H9 (cell line): ENCODE measurements at regions not wholly inside any gene's neighbourhood (a gene's known extent, or its start where the extent isn't known, plus 50 kb on each side); places are given as distances from the start of the nearest gene placed in this dataset.

ENCODE experiments used
- DNase-seq: peaks from one replicate; pipeline ENCODE4 v3.0.0-alpha.2; 2017
- H2AFZ ChIP-seq: one replicate; pipeline ENCODE4 v1.6.1; 2013; ENCODE audit warnings: mild to moderate bottlenecking, low read length, control low read depth, moderate library complexity
- H2AK5ac ChIP-seq: 2 replicates; pipeline ENCODE4 v1.6.1; 2013; ENCODE audit warnings: low read length, control low read depth, mixed read lengths; ENCODE audit not compliant: insufficient read length
- H2BK120ac ChIP-seq: one replicate; pipeline ENCODE4 v1.6.1; 2013; ENCODE audit warnings: low read depth, mild to moderate bottlenecking, low read length, control low read depth, inconsistent platforms; ENCODE audit not compliant: poor library complexity, severe bottlenecking
- H2BK12ac ChIP-seq: 2 replicates; pipeline ENCODE4 v1.6.1; 2013; ENCODE audit warnings: low read length, control low read depth, mixed read lengths, low read depth; ENCODE audit not compliant: insufficient read length
- H2BK15ac ChIP-seq: 2 replicates; pipeline ENCODE4 v1.6.1; 2013; ENCODE audit warnings: low read depth, low read length, control low read depth
- H2BK20ac ChIP-seq: one replicate; pipeline ENCODE4 v1.6.1; 2013; ENCODE audit warnings: low read depth, mild to moderate bottlenecking, low read length, control low read depth, inconsistent platforms; ENCODE audit not compliant: poor library complexity, severe bottlenecking
- H2BK5ac ChIP-seq: 2 replicates; pipeline ENCODE4 v1.6.1; 2013; ENCODE audit warnings: low read length, control low read depth, mixed read lengths; ENCODE audit not compliant: insufficient read length
- H3K14ac ChIP-seq: 2 replicates; pipeline ENCODE4 v1.6.1; 2013; ENCODE audit warnings: low read length, control low read depth; ENCODE audit not compliant: insufficient read depth
- H3K18ac ChIP-seq: 2 replicates; pipeline ENCODE4 v1.6.1; 2013; ENCODE audit warnings: low read depth, mild to moderate bottlenecking, mixed read lengths, low read length, control low read depth; ENCODE audit not compliant: insufficient read length
- H3K23ac ChIP-seq: 2 replicates; pipeline ENCODE4 v1.6.1; 2013; ENCODE audit warnings: low read length, control low read depth, mixed read lengths, low read depth; ENCODE audit not compliant: insufficient read length
- H3K23me2 ChIP-seq: 2 replicates; pipeline ENCODE4 v1.6.1; 2013; ENCODE audit warnings: low read depth, mild to moderate bottlenecking, mixed read lengths, low read length, control low read depth; ENCODE audit not compliant: insufficient read length, poor library complexity, severe bottlenecking
- H3K27ac ChIP-seq: 2 replicates; pipeline ENCODE4 v1.5.1; 2013; ENCODE audit warnings: low read length, control low read depth, mixed read lengths, low read depth; ENCODE audit not compliant: insufficient read length
- H3K27me3 ChIP-seq: 2 replicates; pipeline ENCODE4 v1.6.1; 2013; ENCODE audit warnings: low read length, control low read depth, inconsistent platforms; ENCODE audit not compliant: insufficient read depth
- H3K4ac ChIP-seq: 2 replicates; pipeline ENCODE4 v1.6.1; 2013; ENCODE audit warnings: low read depth, mild to moderate bottlenecking, control low read depth, inconsistent platforms, low read length, moderate library complexity
- H3K4me1 ChIP-seq: 2 replicates; pipeline ENCODE4 v1.6.1; 2013; ENCODE audit warnings: low read length, control low read depth, inconsistent platforms; ENCODE audit not compliant: insufficient read depth
- H3K4me2 ChIP-seq: 2 replicates; pipeline ENCODE4 v1.6.1; 2013; ENCODE audit warnings: low read length, control low read depth, mixed read lengths; ENCODE audit not compliant: insufficient read length, insufficient read depth
- H3K56ac ChIP-seq: 2 replicates; pipeline ENCODE4 v1.6.1; 2013; ENCODE audit warnings: low read depth, mild to moderate bottlenecking, mixed read lengths, low read length, control low read depth; ENCODE audit not compliant: insufficient read length
- H3K79me1 ChIP-seq: 2 replicates; pipeline ENCODE4 v1.6.1; 2013; ENCODE audit warnings: low read depth, mild to moderate bottlenecking, moderate library complexity, low read length, control low read depth, inconsistent platforms; ENCODE audit not compliant: insufficient read depth, poor library complexity, severe bottlenecking
- H3K79me2 ChIP-seq: 2 replicates; pipeline ENCODE4 v1.6.1; 2013; ENCODE audit warnings: low read length, control low read depth, inconsistent platforms; ENCODE audit not compliant: insufficient read depth
- H3K9ac ChIP-seq: 2 replicates; pipeline ENCODE4 v1.6.1; 2013; ENCODE audit warnings: low read length, control low read depth, mixed read lengths; ENCODE audit not compliant: insufficient read length; ENCODE audit errors: extremely low read depth
- H3K9me3 ChIP-seq: one replicate; pipeline ENCODE4 v1.6.1; 2013; ENCODE audit warnings: low read depth, low read length, inconsistent platforms; ENCODE audit not compliant: control insufficient read depth
- H3T11ph ChIP-seq: one replicate; pipeline ENCODE4 v1.6.1; 2013; ENCODE audit warnings: mild to moderate bottlenecking, low read length, control low read depth, inconsistent platforms
- H4K20me1 ChIP-seq: one replicate; pipeline ENCODE4 v1.6.1; 2013; ENCODE audit not compliant: control insufficient read depth, insufficient read length, insufficient read depth
- H4K5ac ChIP-seq: 2 replicates; pipeline ENCODE4 v1.6.1; 2013; ENCODE audit warnings: low read depth, mild to moderate bottlenecking, mixed read lengths, low read length, control low read depth; ENCODE audit not compliant: insufficient read length
- H4K8ac ChIP-seq: replicated peaks from 2 replicates; pipeline ENCODE4 v1.6.1; 2013; ENCODE audit warnings: low read length, control low read depth, mixed read lengths, low read depth; ENCODE audit not compliant: insufficient read length
- H4K91ac ChIP-seq: 2 replicates; pipeline ENCODE4 v1.6.1; 2013; ENCODE audit warnings: low read depth, mild to moderate bottlenecking, moderate library complexity, mixed read lengths, low read length, control low read depth; ENCODE audit not compliant: insufficient read length
- H3K27ac Mint-ChIP-seq, 3 experiments: 2 replicates in 2 of 3; 3 replicates in 1 of 3; pipeline ENCODE4 v1.8.0; 2020 to 2021; ENCODE audit warnings: mixed read lengths in 3 of 3, mild to moderate bottlenecking in 1 of 3, moderate library complexity in 1 of 3
- H3K27me3 Mint-ChIP-seq: 2 replicates; pipeline ENCODE4 v1.8.0; 2021; ENCODE audit warnings: low read depth, mild to moderate bottlenecking, moderate library complexity, mixed read lengths
- H3K36me3 Mint-ChIP-seq, 3 experiments: 2 replicates in 2 of 3; 3 replicates in 1 of 3; pipeline ENCODE4 v1.8.0; 2020 to 2021; ENCODE audit warnings: low read depth in 3 of 3, mixed read lengths in 3 of 3; ENCODE audit not compliant: insufficient read depth in 1 of 3
- H3K4me1 Mint-ChIP-seq, 2 experiments: 2 replicates each; pipeline ENCODE4 v1.8.0; 2020; ENCODE audit warnings: mixed read lengths in 2 of 2
- H3K4me3 Mint-ChIP-seq, 2 experiments: 2 replicates in 1 of 2; 3 replicates in 1 of 2; pipeline ENCODE4 v1.8.0; 2020 to 2021; ENCODE audit warnings: mild to moderate bottlenecking in 2 of 2, mixed read lengths in 2 of 2, moderate library complexity in 1 of 2
- H3K9me3 Mint-ChIP-seq, 2 experiments: 2 replicates in 1 of 2; 3 replicates in 1 of 2; pipeline ENCODE4 v1.8.0; 2020; ENCODE audit warnings: mild to moderate bottlenecking in 2 of 2, mixed read lengths in 2 of 2, moderate library complexity in 1 of 2
- WGBS: extraction: QIAGEN DNeasy Blood & Tissue Kit; methylation state at CpG from one replicate; pipeline ENCODE4 v1.1.7; 2013; ENCODE audit warnings: missing lambda C conversion rate, low lambda C conversion rate, mixed read lengths; ENCODE audit not compliant: insufficient read length; ENCODE audit errors: extremely low coverage; 5-methylcytosine and 5-hydroxymethylcytosine counted together
- TF ChIP-seq, protein P1 (sequence below): fragments of 200-600 bp; sonication (generic); conservative IDR thresholded peaks from 3 replicates; pipeline ENCODE4 v1.8.0; 2021; ENCODE audit warnings: antibody characterized with exemption, mild to moderate bottlenecking

DNA sequence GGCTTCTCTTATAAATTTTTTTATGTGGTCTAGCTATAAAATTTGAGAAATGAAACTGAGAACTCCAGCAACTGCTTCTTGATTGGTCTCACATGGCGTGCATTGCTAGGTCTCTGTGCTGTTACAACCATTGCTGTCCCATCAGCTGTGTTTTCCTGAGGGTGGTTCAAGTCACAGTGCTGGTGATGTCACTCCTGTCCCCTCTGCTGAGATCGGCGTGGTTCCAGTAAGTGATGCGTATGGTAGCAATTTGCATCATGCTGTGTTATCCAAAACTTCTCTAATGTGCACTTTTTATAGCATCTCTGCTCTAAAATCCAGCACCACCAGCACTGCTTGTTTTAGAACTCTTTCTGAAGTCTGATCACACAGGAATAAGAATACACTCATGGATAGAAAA lies 112.6 kb upstream of the ZNF608 start:
- H2AFZ ChIP-seq = no peak overlapping the region
- no peak overlapping the region for H4K91ac ChIP-seq
- H3K18ac ChIP-seq = no peak overlapping the region
- no CpG with 5 or more reads among the region's 4 CpGs for WGBS
- H3K9me3 ChIP-seq = no peaks in the 10 kb centered on the region
- H3K56ac ChIP-seq = no peak overlapping the region
- H2BK120ac ChIP-seq = no peak overlapping the region
- TF ChIP-seq, protein P1, sequence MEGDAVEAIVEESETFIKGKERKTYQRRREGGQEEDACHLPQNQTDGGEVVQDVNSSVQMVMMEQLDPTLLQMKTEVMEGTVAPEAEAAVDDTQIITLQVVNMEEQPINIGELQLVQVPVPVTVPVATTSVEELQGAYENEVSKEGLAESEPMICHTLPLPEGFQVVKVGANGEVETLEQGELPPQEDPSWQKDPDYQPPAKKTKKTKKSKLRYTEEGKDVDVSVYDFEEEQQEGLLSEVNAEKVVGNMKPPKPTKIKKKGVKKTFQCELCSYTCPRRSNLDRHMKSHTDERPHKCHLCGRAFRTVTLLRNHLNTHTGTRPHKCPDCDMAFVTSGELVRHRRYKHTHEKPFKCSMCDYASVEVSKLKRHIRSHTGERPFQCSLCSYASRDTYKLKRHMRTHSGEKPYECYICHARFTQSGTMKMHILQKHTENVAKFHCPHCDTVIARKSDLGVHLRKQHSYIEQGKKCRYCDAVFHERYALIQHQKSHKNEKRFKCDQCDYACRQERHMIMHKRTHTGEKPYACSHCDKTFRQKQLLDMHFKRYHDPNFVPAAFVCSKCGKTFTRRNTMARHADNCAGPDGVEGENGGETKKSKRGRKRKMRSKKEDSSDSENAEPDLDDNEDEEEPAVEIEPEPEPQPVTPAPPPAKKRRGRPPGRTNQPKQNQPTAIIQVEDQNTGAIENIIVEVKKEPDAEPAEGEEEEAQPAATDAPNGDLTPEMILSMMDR = no peak
- H3K4ac ChIP-seq = no peak overlapping the region
- H3K27ac Mint-ChIP-seq = no peak overlapping the region
- no peaks in the 10 kb centered on the region for H3K79me1 ChIP-seq
- no peak overlapping the region for H2AK5ac ChIP-seq
- H4K8ac ChIP-seq = no peak overlapping the region
- no peaks in the 10 kb centered on the region for H3K27me3 ChIP-seq
- H3K9ac ChIP-seq = no peak overlapping the region
- no peaks in the 10 kb centered on the region for H3K23me2 ChIP-seq
- H3K4me1 ChIP-seq = no peaks in the 10 kb centered on the region
- no peak for DNase-seq
- no peaks in the 10 kb centered on the region; a peak in 1 of 5 replicates for H3K9me3 Mint-ChIP-seq
- H3T11ph ChIP-seq = no peak overlapping the region
- no peak overlapping the region for H3K14ac ChIP-seq
- H3K4me1 Mint-ChIP-seq = no peaks in the 10 kb centered on the region
- no peaks in the 10 kb centered on the region for H4K20me1 ChIP-seq
- H3K79me2 ChIP-seq = no peaks in the 10 kb centered on the region
- no peak overlapping the region for H3K27ac ChIP-seq
- no peak overlapping the region for H3K4me2 ChIP-seq
- no peak overlapping the region for H3K23ac ChIP-seq
- H4K5ac ChIP-seq = no peak overlapping the region
- no peak overlapping the region for H2BK5ac ChIP-seq
- H3K4me3 Mint-ChIP-seq = no peak overlapping the region
- no peaks in the 10 kb centered on the region; the same call in 1 of the 2 replicates for H3K27me3 Mint-ChIP-seq
- no peak overlapping the region for H2BK20ac ChIP-seq
- H2BK15ac ChIP-seq = no peak overlapping the region
- H2BK12ac ChIP-seq = no peak overlapping the region
- H3K36me3 Mint-ChIP-seq = no peaks in the 10 kb centered on the region; a peak in 1 of 7 replicates
